ENCODE measurements at regions not wholly inside any gene's neighbourhood (a gene's known extent, or its start where the extent isn't known, plus 50 kb on each side); places are given as distances from the start of the nearest gene placed in this dataset.

DNA sequence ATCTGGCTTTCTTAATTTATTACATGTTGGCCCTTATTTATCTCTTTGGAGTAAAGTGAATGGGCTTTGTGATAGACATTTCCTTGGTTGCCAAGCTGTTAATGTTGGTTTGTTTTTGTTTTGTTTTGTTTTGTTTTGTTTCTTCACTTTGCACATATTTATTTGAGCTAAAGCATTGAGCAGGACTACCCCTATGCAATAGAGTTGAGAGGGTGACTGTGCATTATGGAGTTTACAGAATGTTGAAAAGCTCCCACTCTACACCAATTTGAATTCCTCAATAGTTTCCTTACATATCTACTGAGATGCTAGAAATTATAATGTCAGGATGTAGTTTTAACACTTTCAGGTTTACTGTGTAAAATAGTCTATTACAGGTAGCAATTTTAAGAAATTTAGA is 462.8 kb upstream of the CBLB start:
- Histone ChIP-seq H4K20me1 (ENCODE audit: insufficient read depth) (no peaks in the 10 kb centered on the region), H3K9me3 (no peaks in the 10 kb centered on the region), H3K27me3 (ENCODE audit: insufficient read depth) (no peaks in the 10 kb centered on the region), H3K4me3 (ENCODE audit: low read depth in 2 of 2, low read length in 1 of 2) (no peak overlapping the region), H3K27ac (ENCODE audit: low read depth in 2 of 2, low read length in 1 of 2) (no peak overlapping the region), H3K79me2 (ENCODE audit: insufficient read depth) (no peaks in the 10 kb centered on the region), H3K4me1 (ENCODE audit: control insufficient read depth in 1 of 2, insufficient read depth in 2 of 2, low read depth in 1 of 2, low read length in 1 of 2) (peaks cover 0 to 8% of the 10 kb centered on the region in 2 experiments; a peak in 3 of 4 replicates), H3K4me2 (no peak overlapping the region), H3F3A (replicated peaks; ENCODE audit: insufficient read depth) (no peaks in the 10 kb centered on the region), H2AFZ (ENCODE audit: low read depth) (no peak overlapping the region), H3K9ac (no peak overlapping the region), H3K36me3 (replicated peaks in 1 of 2; ENCODE audit: control insufficient read depth in 1 of 2, insufficient read depth in 2 of 2, low read length in 1 of 2) (no peaks in the 10 kb centered on the region), H3K9me2 (no peaks in the 10 kb centered on the region)
- DNase-seq, result no peak
- TF ChIP-seq FOXM1 (IDR thresholded peaks at IDR 0.05; ENCODE audit: low read depth) (no peak), FOSL2 (IDR thresholded peaks at IDR 0.05; ENCODE audit: borderline replicate concordance, low read depth) (no peak), TCF12 (IDR thresholded peaks at IDR 0.05) (no peak), YY1 (IDR thresholded peaks at IDR 0.05; ENCODE audit: low read depth) (no peak), TAF1 (IDR thresholded peaks at IDR 0.05; ENCODE audit: borderline replicate concordance, low read depth, low read length) (no peak), RXRA (IDR thresholded peaks at IDR 0.05; ENCODE audit: borderline replicate concordance, low read depth) (no peak), EP300 (IDR thresholded peaks at IDR 0.05; ENCODE audit: borderline replicate concordance in 1 of 2, low read depth in 1 of 2, low read length in 1 of 2) (no peak), POLR2AphosphoS5 (IDR thresholded peaks at IDR 0.05; ENCODE audit: low read depth, low read length) (no peak), SIN3A (IDR thresholded peaks at IDR 0.05; ENCODE audit: borderline replicate concordance, low read depth, low read length) (no peak), RFX5 (IDR thresholded peaks at IDR 0.05; ENCODE audit: low read length) (no peak), FOXJ3 (CRISPR knock-in tag; IDR thresholded peaks at IDR 0.05) (no peak)
- TF ChIP-seq, protein P1, sequence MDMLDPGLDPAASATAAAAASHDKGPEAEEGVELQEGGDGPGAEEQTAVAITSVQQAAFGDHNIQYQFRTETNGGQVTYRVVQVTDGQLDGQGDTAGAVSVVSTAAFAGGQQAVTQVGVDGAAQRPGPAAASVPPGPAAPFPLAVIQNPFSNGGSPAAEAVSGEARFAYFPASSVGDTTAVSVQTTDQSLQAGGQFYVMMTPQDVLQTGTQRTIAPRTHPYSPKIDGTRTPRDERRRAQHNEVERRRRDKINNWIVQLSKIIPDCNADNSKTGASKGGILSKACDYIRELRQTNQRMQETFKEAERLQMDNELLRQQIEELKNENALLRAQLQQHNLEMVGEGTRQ (IDR thresholded peaks at IDR 0.05; ENCODE audit: borderline replicate concordance, low read depth, low read length), result no peak
- TF ChIP-seq, protein P2, sequence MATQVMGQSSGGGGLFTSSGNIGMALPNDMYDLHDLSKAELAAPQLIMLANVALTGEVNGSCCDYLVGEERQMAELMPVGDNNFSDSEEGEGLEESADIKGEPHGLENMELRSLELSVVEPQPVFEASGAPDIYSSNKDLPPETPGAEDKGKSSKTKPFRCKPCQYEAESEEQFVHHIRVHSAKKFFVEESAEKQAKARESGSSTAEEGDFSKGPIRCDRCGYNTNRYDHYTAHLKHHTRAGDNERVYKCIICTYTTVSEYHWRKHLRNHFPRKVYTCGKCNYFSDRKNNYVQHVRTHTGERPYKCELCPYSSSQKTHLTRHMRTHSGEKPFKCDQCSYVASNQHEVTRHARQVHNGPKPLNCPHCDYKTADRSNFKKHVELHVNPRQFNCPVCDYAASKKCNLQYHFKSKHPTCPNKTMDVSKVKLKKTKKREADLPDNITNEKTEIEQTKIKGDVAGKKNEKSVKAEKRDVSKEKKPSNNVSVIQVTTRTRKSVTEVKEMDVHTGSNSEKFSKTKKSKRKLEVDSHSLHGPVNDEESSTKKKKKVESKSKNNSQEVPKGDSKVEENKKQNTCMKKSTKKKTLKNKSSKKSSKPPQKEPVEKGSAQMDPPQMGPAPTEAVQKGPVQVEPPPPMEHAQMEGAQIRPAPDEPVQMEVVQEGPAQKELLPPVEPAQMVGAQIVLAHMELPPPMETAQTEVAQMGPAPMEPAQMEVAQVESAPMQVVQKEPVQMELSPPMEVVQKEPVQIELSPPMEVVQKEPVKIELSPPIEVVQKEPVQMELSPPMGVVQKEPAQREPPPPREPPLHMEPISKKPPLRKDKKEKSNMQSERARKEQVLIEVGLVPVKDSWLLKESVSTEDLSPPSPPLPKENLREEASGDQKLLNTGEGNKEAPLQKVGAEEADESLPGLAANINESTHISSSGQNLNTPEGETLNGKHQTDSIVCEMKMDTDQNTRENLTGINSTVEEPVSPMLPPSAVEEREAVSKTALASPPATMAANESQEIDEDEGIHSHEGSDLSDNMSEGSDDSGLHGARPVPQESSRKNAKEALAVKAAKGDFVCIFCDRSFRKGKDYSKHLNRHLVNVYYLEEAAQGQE (IDR thresholded peaks at IDR 0.05; ENCODE audit: low read depth, low read length), result no peak
- TF ChIP-seq, protein P3, sequence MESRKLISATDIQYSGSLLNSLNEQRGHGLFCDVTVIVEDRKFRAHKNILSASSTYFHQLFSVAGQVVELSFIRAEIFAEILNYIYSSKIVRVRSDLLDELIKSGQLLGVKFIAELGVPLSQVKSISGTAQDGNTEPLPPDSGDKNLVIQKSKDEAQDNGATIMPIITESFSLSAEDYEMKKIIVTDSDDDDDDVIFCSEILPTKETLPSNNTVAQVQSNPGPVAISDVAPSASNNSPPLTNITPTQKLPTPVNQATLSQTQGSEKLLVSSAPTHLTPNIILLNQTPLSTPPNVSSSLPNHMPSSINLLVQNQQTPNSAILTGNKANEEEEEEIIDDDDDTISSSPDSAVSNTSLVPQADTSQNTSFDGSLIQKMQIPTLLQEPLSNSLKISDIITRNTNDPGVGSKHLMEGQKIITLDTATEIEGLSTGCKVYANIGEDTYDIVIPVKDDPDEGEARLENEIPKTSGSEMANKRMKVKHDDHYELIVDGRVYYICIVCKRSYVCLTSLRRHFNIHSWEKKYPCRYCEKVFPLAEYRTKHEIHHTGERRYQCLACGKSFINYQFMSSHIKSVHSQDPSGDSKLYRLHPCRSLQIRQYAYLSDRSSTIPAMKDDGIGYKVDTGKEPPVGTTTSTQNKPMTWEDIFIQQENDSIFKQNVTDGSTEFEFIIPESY (IDR thresholded peaks at IDR 0.05; ENCODE audit: borderline replicate concordance, low read depth), result no peak
- TF ChIP-seq, protein P4, sequence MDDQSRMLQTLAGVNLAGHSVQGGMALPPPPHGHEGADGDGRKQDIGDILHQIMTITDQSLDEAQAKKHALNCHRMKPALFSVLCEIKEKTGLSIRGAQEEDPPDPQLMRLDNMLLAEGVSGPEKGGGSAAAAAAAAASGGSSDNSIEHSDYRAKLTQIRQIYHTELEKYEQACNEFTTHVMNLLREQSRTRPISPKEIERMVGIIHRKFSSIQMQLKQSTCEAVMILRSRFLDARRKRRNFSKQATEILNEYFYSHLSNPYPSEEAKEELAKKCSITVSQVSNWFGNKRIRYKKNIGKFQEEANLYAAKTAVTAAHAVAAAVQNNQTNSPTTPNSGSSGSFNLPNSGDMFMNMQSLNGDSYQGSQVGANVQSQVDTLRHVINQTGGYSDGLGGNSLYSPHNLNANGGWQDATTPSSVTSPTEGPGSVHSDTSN (IDR thresholded peaks at IDR 0.05), result no peak
- CTCF ChIA-PET, result no interaction called here
- POLR2A ChIA-PET, result no interaction called here

All from SK-N-SH (cell line).